H9 (cell line): ENCODE measurements at regions not wholly inside any gene's neighbourhood (a gene's known extent, or its start where the extent isn't known, plus 50 kb on each side); places are given as distances from the start of the nearest gene placed in this dataset.

Experiments
- DNase-seq: peaks from one replicate; pipeline ENCODE4 v3.0.0-alpha.2; 2017
- H2AFZ ChIP-seq: one replicate; pipeline ENCODE4 v1.6.1; 2013; ENCODE audit warnings: mild to moderate bottlenecking, low read length, control low read depth, moderate library complexity
- H2AK5ac ChIP-seq: 2 replicates; pipeline ENCODE4 v1.6.1; 2013; ENCODE audit warnings: low read length, control low read depth, mixed read lengths; ENCODE audit not compliant: insufficient read length
- H2BK120ac ChIP-seq: one replicate; pipeline ENCODE4 v1.6.1; 2013; ENCODE audit warnings: low read depth, mild to moderate bottlenecking, low read length, control low read depth, inconsistent platforms; ENCODE audit not compliant: poor library complexity, severe bottlenecking
- H2BK12ac ChIP-seq: 2 replicates; pipeline ENCODE4 v1.6.1; 2013; ENCODE audit warnings: low read length, control low read depth, mixed read lengths, low read depth; ENCODE audit not compliant: insufficient read length
- H2BK15ac ChIP-seq: 2 replicates; pipeline ENCODE4 v1.6.1; 2013; ENCODE audit warnings: low read depth, low read length, control low read depth
- H2BK20ac ChIP-seq: one replicate; pipeline ENCODE4 v1.6.1; 2013; ENCODE audit warnings: low read depth, mild to moderate bottlenecking, low read length, control low read depth, inconsistent platforms; ENCODE audit not compliant: poor library complexity, severe bottlenecking
- H2BK5ac ChIP-seq: 2 replicates; pipeline ENCODE4 v1.6.1; 2013; ENCODE audit warnings: low read length, control low read depth, mixed read lengths; ENCODE audit not compliant: insufficient read length
- H3K14ac ChIP-seq: 2 replicates; pipeline ENCODE4 v1.6.1; 2013; ENCODE audit warnings: low read length, control low read depth; ENCODE audit not compliant: insufficient read depth
- H3K18ac ChIP-seq: 2 replicates; pipeline ENCODE4 v1.6.1; 2013; ENCODE audit warnings: low read depth, mild to moderate bottlenecking, mixed read lengths, low read length, control low read depth; ENCODE audit not compliant: insufficient read length
- H3K23ac ChIP-seq: 2 replicates; pipeline ENCODE4 v1.6.1; 2013; ENCODE audit warnings: low read length, control low read depth, mixed read lengths, low read depth; ENCODE audit not compliant: insufficient read length
- H3K23me2 ChIP-seq: 2 replicates; pipeline ENCODE4 v1.6.1; 2013; ENCODE audit warnings: low read depth, mild to moderate bottlenecking, mixed read lengths, low read length, control low read depth; ENCODE audit not compliant: insufficient read length, poor library complexity, severe bottlenecking
- H3K27ac ChIP-seq: 2 replicates; pipeline ENCODE4 v1.5.1; 2013; ENCODE audit warnings: low read length, control low read depth, mixed read lengths, low read depth; ENCODE audit not compliant: insufficient read length
- H3K27me3 ChIP-seq: 2 replicates; pipeline ENCODE4 v1.6.1; 2013; ENCODE audit warnings: low read length, control low read depth, inconsistent platforms; ENCODE audit not compliant: insufficient read depth
- H3K4ac ChIP-seq: 2 replicates; pipeline ENCODE4 v1.6.1; 2013; ENCODE audit warnings: low read depth, mild to moderate bottlenecking, control low read depth, inconsistent platforms, low read length, moderate library complexity
- H3K4me1 ChIP-seq: 2 replicates; pipeline ENCODE4 v1.6.1; 2013; ENCODE audit warnings: low read length, control low read depth, inconsistent platforms; ENCODE audit not compliant: insufficient read depth
- H3K4me2 ChIP-seq: 2 replicates; pipeline ENCODE4 v1.6.1; 2013; ENCODE audit warnings: low read length, control low read depth, mixed read lengths; ENCODE audit not compliant: insufficient read length, insufficient read depth
- H3K56ac ChIP-seq: 2 replicates; pipeline ENCODE4 v1.6.1; 2013; ENCODE audit warnings: low read depth, mild to moderate bottlenecking, mixed read lengths, low read length, control low read depth; ENCODE audit not compliant: insufficient read length
- H3K79me1 ChIP-seq: 2 replicates; pipeline ENCODE4 v1.6.1; 2013; ENCODE audit warnings: low read depth, mild to moderate bottlenecking, moderate library complexity, low read length, control low read depth, inconsistent platforms; ENCODE audit not compliant: insufficient read depth, poor library complexity, severe bottlenecking
- H3K79me2 ChIP-seq: 2 replicates; pipeline ENCODE4 v1.6.1; 2013; ENCODE audit warnings: low read length, control low read depth, inconsistent platforms; ENCODE audit not compliant: insufficient read depth
- H3K9ac ChIP-seq: 2 replicates; pipeline ENCODE4 v1.6.1; 2013; ENCODE audit warnings: low read length, control low read depth, mixed read lengths; ENCODE audit not compliant: insufficient read length; ENCODE audit errors: extremely low read depth
- H3K9me3 ChIP-seq: one replicate; pipeline ENCODE4 v1.6.1; 2013; ENCODE audit warnings: low read depth, low read length, inconsistent platforms; ENCODE audit not compliant: control insufficient read depth
- H3T11ph ChIP-seq: one replicate; pipeline ENCODE4 v1.6.1; 2013; ENCODE audit warnings: mild to moderate bottlenecking, low read length, control low read depth, inconsistent platforms
- H4K20me1 ChIP-seq: one replicate; pipeline ENCODE4 v1.6.1; 2013; ENCODE audit not compliant: control insufficient read depth, insufficient read length, insufficient read depth
- H4K5ac ChIP-seq: 2 replicates; pipeline ENCODE4 v1.6.1; 2013; ENCODE audit warnings: low read depth, mild to moderate bottlenecking, mixed read lengths, low read length, control low read depth; ENCODE audit not compliant: insufficient read length
- H4K8ac ChIP-seq: replicated peaks from 2 replicates; pipeline ENCODE4 v1.6.1; 2013; ENCODE audit warnings: low read length, control low read depth, mixed read lengths, low read depth; ENCODE audit not compliant: insufficient read length
- H4K91ac ChIP-seq: 2 replicates; pipeline ENCODE4 v1.6.1; 2013; ENCODE audit warnings: low read depth, mild to moderate bottlenecking, moderate library complexity, mixed read lengths, low read length, control low read depth; ENCODE audit not compliant: insufficient read length
- H3K27ac Mint-ChIP-seq, 3 experiments: 2 replicates in 2 of 3; 3 replicates in 1 of 3; pipeline ENCODE4 v1.8.0; 2020 to 2021; ENCODE audit warnings: mixed read lengths in 3 of 3, mild to moderate bottlenecking in 1 of 3, moderate library complexity in 1 of 3
- H3K27me3 Mint-ChIP-seq: 2 replicates; pipeline ENCODE4 v1.8.0; 2021; ENCODE audit warnings: low read depth, mild to moderate bottlenecking, moderate library complexity, mixed read lengths
- H3K36me3 Mint-ChIP-seq, 3 experiments: 2 replicates in 2 of 3; 3 replicates in 1 of 3; pipeline ENCODE4 v1.8.0; 2020 to 2021; ENCODE audit warnings: low read depth in 3 of 3, mixed read lengths in 3 of 3; ENCODE audit not compliant: insufficient read depth in 1 of 3
- H3K4me1 Mint-ChIP-seq, 2 experiments: 2 replicates each; pipeline ENCODE4 v1.8.0; 2020; ENCODE audit warnings: mixed read lengths in 2 of 2
- H3K4me3 Mint-ChIP-seq, 2 experiments: 2 replicates in 1 of 2; 3 replicates in 1 of 2; pipeline ENCODE4 v1.8.0; 2020 to 2021; ENCODE audit warnings: mild to moderate bottlenecking in 2 of 2, mixed read lengths in 2 of 2, moderate library complexity in 1 of 2
- H3K9me3 Mint-ChIP-seq, 2 experiments: 2 replicates in 1 of 2; 3 replicates in 1 of 2; pipeline ENCODE4 v1.8.0; 2020; ENCODE audit warnings: mild to moderate bottlenecking in 2 of 2, mixed read lengths in 2 of 2, moderate library complexity in 1 of 2
- WGBS: extraction: QIAGEN DNeasy Blood & Tissue Kit; methylation state at CpG from one replicate; pipeline ENCODE4 v1.1.7; 2013; ENCODE audit warnings: missing lambda C conversion rate, low lambda C conversion rate, mixed read lengths; ENCODE audit not compliant: insufficient read length; ENCODE audit errors: extremely low coverage; 5-methylcytosine and 5-hydroxymethylcytosine counted together
- TF ChIP-seq, protein P1 (sequence below): fragments of 200-600 bp; sonication (generic); conservative IDR thresholded peaks from 3 replicates; pipeline ENCODE4 v1.8.0; 2021; ENCODE audit warnings: antibody characterized with exemption, mild to moderate bottlenecking

DNA sequence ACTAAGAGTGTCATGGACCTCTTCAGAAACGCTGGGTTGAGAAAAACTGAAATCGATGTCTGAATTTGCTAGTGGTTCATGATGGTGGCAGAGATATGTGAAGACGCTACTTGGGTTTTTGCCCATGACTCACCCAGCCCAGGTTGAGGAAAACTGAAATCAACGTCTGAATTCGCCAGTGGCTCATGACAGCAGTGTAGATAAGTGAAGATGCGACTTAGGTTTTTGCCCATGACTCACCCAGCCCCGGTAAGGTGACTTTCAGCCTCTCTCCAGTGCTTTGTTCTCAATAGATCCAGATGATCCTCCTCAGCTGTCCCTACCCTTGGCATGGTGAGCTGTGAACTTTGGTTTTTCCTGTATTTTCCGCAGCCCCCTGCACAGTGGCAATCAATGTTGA lies 105.3 kb upstream of the SIX3 start:
- no peak overlapping the region for H3K4me2 ChIP-seq
- no peaks in the 10 kb centered on the region for H3K4me1 ChIP-seq
- no peak overlapping the region for H3K9ac ChIP-seq
- peaks cover 2 to 7% of the 10 kb centered on the region in 2 experiments; a peak in 4 of 5 replicates for H3K9me3 Mint-ChIP-seq
- H3T11ph ChIP-seq, result no peak overlapping the region
- no peak overlapping the region for H3K18ac ChIP-seq
- no peak overlapping the region for H3K4me3 Mint-ChIP-seq
- H2BK12ac ChIP-seq, result no peak overlapping the region
- H4K91ac ChIP-seq, result no peak overlapping the region
- no peaks in the 10 kb centered on the region for H3K79me2 ChIP-seq
- no peaks in the 10 kb centered on the region for H3K27me3 ChIP-seq
- no peak overlapping the region for H2BK5ac ChIP-seq
- H4K20me1 ChIP-seq, result no peaks in the 10 kb centered on the region
- H3K4ac ChIP-seq, result no peak overlapping the region
- no peak for DNase-seq
- H3K23me2 ChIP-seq, result no peaks in the 10 kb centered on the region
- peaks cover 7% of the 10 kb centered on the region for H3K27me3 Mint-ChIP-seq
- H4K5ac ChIP-seq, result no peak overlapping the region
- H3K56ac ChIP-seq, result no peak overlapping the region
- no peak overlapping the region for H2BK120ac ChIP-seq
- H3K79me1 ChIP-seq, result no peaks in the 10 kb centered on the region
- H3K27ac Mint-ChIP-seq, result peak overlapping the region in 1 of 3 experiments; percentile 3; a peak in 1 of 7 replicates
- no peak overlapping the region for H2BK20ac ChIP-seq
- H3K4me1 Mint-ChIP-seq, result 0 out of 4 replicates have a peak, but pooled peaks cover 0 to 3% of the 10 kb centered on the region in 2 experiments
- TF ChIP-seq, protein P1, sequence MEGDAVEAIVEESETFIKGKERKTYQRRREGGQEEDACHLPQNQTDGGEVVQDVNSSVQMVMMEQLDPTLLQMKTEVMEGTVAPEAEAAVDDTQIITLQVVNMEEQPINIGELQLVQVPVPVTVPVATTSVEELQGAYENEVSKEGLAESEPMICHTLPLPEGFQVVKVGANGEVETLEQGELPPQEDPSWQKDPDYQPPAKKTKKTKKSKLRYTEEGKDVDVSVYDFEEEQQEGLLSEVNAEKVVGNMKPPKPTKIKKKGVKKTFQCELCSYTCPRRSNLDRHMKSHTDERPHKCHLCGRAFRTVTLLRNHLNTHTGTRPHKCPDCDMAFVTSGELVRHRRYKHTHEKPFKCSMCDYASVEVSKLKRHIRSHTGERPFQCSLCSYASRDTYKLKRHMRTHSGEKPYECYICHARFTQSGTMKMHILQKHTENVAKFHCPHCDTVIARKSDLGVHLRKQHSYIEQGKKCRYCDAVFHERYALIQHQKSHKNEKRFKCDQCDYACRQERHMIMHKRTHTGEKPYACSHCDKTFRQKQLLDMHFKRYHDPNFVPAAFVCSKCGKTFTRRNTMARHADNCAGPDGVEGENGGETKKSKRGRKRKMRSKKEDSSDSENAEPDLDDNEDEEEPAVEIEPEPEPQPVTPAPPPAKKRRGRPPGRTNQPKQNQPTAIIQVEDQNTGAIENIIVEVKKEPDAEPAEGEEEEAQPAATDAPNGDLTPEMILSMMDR, result no peak
- WGBS, result no CpG with 5 or more reads among the region's 8 CpGs
- H3K27ac ChIP-seq, result no peak overlapping the region
- H4K8ac ChIP-seq, result no peak overlapping the region
- H3K36me3 Mint-ChIP-seq, result peaks cover 2 to 9% (median 3%) of the 10 kb centered on the region in 3 experiments; a peak in 5 of 7 replicates
- no peak overlapping the region for H3K14ac ChIP-seq
- no peak overlapping the region for H2AK5ac ChIP-seq
- H2BK15ac ChIP-seq, result no peak overlapping the region; the same call in 1 of the 2 replicates
- no peak overlapping the region for H2AFZ ChIP-seq
- H3K23ac ChIP-seq, result no peak overlapping the region
- no peaks in the 10 kb centered on the region for H3K9me3 ChIP-seq
